Right kidney (tissue), 1 donor: ENCODE measurements at regions not wholly inside any gene's neighbourhood (a gene's known extent, or its start where the extent isn't known, plus 50 kb on each side); places are given as distances from the start of the nearest gene placed in this dataset.
"Not testable (repeated sequence)": the region's sequence is repeated elsewhere in the genome, so short reads cannot be mapped to it uniquely, and the experiment has no call there.

Experiments used
- DNase-seq: peaks from one replicate; pipeline ENCODE4 v3.0.0-alpha.2; 2016

GRCh38 chr3:152196782-152197181 lies 71.9 kb upstream of the MBNL1 start:
- no peak for DNase-seq

GRCh38 chr3:152197451-152197850 lies 71.3 kb upstream of the MBNL1 start:
- no peak for DNase-seq

GRCh38 chr3:152197937-152198336 lies 70.8 kb upstream of the MBNL1 start:
- DNase-seq = no peak

- DNase-seq = no peak
Measured at GRCh38 chr3:152198665-152199064, 70.1 kb upstream of the MBNL1 start.

DNA sequence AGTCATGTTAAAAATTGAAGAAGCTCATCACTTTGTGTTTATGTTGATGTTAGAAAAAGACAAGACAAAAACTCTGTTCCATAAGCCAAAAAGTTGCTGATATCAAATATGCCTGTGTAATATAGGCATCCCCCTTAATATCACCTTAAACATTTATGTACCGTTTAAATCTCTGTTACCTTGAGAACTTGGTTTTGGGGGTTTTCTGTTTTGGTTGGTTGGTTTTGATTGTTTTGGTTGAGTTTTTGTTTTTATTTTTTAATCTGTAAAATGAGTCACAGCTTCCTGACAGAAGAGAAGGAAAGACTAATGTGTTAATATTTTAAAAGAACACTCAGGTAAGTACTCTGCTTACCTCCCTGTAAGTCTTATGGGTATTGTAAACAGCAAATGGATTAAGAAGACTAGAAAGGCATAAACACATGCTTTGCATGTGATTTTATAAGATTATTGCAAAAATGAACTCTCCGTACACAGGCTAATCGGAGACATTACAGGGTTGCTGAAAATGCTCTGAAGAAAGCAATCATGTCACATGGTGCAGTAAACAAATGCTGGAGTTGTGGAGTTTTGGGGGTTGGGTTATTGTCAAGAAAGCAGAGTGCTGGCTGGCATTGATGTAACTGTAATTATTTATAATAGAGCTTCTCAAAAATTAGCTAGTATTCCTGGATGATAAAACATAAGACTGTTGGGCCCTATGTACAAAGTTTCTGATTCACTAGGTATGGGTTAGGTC lies 69.5 kb upstream of the MBNL1 start:
- DNase-seq = no peak

DNA sequence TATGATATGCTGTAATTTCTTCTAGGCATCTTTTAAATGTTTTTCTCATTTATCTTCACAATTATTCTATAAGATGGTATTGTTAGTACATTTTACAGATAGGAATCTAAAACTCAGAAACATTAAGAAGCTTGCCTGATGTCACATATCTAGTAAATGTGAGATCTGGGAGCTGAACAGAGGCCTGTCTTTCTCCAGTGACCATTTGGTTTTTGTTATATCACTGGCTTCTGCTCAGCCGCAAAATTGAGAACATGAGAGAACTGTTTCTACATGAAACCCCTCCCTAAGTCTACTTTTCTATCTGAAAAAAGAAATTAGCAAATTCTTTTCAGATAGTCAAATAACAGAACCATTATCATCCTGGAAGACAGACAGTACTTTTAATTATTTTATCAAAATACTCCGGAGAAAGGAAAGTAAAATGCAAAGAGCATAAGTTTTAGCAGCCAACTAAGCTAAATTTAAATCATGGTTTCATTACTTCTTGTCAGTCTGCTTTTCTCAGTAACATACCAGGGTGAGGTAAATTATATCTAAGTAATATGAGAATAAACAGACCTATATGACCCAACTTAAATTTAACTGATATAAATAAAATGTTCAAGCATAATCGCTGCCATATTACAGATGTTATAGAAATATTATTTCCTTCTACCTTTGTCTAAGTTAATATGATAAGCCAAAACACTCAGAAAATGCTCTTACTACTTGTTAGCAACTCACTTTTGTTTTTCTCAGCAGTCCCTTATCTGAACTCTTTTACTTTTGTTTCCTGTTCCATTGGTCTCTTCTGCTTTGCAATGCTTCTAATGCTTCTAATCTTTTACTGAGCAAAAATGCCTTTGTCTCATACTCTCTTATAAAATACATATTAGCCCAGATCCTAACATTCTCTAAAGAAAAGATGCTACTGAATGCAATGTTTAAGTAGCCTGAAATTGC lies 68.0 kb upstream of the MBNL1 start:
- no peak for DNase-seq

- no peak for DNase-seq
Measured at GRCh38 chr3:152202976-152203626, 65.6 kb upstream of the MBNL1 start.

DNA sequence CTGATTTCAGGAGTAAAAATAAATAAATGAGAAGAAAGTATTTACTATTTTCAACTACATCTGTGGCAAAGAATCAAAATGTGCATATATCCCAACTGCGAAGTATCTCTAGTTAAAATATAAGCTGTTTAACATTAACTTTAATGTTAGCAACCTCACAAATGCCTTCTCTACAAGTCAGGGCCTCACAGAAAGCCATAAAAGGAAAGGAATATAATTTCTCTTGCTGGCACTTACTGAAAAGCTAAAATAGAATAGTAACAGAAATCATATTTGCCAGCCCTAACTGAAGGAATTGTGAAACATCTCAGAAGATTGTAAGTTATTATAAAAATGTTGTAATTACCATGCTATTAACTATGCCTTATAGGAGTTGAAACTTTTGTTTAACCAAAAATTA lies 65.1 kb upstream of the MBNL1 start:
- DNase-seq = no peak

GRCh38 chr3:152204218-152204617 lies 64.5 kb upstream of the MBNL1 start:
- DNase-seq = no peak

DNA sequence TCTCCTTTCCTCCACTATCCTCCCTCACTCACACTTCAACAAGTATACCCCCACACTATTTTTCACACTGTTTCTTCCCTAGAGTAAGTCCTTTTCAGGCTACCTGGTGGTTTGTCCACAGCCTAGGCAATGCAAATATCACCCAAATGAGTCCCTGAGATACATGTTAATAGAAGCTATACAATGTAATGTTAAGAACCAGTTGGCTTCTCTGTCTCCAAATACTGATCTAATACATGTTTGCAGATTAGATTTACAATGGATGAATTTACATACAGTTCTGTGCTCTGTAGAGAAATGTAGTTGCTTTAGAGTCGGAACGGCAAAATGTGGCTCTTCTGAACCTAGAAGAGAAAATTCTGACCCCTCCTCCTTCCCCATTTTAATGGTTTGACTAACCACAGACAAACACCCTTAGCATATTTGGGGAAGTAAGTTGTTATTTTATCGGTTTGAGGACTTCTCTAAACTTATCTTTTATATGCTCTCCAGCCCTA lies 63.6 kb upstream of the MBNL1 start:
- no peak for DNase-seq

- no peak for DNase-seq
Measured at GRCh38 chr3:152206243-152206760, 62.4 kb upstream of the MBNL1 start.

DNA sequence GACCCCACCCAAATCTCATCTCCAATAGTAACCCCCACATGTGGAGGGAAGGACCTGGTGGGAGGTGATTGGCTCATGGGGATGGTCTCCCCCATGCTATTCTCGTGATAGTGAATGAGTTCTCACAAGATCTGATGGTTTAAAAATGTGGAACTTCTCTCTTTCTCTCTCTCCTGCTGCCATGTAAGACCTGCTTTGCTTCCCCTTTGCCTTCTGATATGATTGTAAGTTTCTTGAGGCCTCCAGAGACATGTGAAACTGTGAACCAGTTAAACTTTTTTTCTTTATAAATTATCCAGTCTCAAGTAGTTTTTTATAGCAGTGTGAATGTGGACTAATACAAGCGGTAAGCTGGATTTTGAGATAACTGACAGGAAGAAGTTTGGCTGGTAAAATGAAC lies 60.3 kb upstream of the MBNL1 start:
- no peak for DNase-seq

DNA sequence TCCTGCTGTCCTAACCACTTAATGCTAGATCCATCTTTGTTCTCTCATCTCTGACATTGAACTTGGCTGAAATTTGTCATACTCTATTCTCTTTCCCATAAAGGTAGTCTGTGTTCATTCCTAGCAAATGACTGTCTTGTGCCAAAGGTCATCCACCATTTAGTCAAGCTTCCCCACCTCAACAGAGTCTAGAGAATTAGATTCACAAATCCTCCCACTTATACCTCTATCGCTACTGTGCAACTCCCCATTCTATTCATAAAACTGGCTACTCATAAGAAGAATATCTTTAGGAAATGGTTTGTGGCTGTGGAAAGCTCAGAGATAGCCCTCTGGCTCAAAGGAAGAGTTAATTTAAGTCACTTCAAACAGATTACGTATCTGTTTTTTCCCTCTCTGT lies 59.7 kb upstream of the MBNL1 start:
- DNase-seq = no peak

DNA sequence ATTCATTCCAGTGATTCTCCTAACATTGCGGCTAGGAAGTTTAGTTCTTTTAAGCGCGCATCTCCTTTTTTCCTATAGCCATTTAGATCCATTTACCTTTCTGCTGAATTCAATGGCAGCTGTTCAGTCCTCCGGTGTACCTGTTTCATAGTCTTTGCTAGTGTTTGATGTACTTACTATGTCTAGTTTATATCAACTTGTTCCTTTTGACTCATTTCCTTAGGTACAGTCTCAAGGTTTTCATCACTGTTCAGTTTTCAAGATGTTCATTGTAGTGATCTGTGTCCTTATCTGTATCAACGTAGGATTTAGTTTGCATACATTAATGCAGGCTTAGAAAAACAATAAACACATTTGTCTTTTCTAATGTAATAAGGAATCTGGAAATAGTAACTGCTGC lies 59.0 kb upstream of the MBNL1 start:
- DNase-seq = no peak

DNA sequence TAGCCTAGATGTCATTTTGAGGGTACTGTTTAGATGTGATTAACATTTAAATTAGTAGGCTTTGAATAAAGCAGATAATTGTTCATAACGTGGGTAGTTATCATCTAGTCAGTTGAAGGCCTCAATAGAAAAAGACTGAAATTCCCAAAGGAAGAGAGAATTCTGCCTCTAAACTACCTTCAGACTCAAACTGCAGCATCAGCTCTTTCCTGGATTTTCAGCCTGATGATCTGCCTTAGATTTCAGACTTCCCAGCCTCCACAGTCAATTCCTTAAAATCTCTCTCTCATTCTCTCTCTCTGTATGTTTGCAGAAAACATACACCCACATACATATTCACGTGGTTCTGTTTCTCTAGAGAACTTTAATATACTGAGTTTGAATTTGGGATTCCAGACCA lies 58.0 kb upstream of the MBNL1 start:
- no peak for DNase-seq

GRCh38 chr3:152211655-152212054 lies 57.1 kb upstream of the MBNL1 start:
- no peak for DNase-seq

DNA sequence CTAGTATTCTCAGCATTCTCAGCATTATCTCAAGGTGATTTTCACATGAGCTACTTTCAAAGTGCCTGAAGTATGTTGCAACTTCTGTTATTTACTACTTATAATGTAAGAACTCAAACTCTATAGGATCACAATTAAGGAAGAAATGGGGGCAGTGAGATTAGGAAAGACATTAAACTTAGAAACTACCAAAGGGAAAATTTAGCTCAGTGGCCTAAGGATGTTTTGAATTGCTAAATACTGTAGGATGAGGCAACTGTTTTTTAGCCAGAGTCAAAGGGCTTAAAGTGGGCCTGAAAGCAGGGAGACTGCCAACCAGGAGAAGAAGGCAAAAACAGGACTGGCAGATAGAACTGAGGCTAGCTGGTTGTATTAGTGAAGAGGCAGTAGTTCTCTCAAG lies 55.5 kb upstream of the MBNL1 start:
- no peak for DNase-seq

DNA sequence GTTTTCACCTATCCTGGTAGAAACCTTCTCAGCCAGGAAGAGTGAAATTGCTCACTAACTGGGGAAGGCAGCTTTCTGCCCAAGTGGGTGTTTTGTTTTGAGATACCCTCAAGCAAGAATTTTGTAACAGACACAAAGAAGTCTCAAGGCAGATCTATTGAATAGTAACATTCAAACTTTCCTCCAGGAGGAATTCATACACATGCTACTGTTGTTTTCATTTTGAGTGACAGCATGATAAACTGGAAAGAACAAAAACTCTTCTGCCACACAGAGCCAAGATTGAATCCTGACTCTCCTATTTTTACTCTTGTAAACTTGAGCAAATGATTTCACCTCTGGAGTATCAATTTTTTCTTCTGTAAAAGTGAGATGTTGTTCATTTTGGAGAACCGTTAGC lies 54.8 kb upstream of the MBNL1 start:
- no peak for DNase-seq

DNA sequence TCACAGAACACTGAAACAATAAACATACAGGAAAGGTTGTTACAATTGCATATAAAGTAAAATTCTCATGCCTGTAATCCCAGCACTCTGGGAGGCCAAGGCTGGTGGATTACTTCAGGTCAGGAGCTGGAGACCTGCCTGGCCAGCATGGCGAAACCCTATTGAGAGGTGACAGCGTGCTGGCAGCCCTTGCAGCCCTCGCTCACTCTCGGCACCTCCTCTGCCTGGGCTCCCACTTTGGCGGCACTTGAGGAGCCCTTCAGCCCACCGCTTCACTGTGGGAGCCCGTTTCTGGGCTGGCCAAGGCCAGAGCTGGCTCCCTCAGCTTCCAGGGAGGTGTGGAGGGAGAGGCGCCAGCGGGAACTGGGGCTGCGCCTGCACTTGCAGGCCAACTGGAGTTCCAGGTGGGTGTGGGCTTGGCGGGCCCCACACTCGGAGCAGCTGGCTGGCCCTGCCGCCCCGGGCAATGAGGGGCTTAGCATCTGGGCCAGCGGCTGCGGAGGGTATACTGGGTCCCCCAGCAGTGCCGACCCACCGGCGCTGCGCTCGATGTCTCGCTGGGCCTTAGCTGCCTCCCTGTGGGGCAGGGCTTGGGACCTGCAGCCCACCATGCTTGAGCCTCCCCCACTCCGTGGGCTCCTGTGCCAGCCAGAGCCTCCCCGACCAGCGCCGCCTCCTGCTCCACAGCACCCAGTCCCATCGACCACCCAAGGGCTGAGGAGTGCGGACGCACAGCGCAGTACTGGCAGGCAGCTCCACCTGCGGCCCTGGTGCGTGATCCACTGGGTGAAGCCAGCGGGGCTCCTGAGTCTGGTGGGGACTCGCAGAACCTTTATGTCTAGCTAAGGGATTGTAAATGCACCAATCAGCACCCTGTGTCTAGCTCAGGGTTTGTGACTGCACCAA lies 51.5 kb upstream of the MBNL1 start:
- not testable (repeated sequence) for DNase-seq

- no peak for DNase-seq
Measured at GRCh38 chr3:152218602-152219001, 50.1 kb upstream of the MBNL1 start.
